Heart left ventricle (tissue), 16 donors: ENCODE measurements at regions not wholly inside any gene's neighbourhood (a gene's known extent, or its start where the extent isn't known, plus 50 kb on each side); places are given as distances from the start of the nearest gene placed in this dataset.

Source experiments
- ATAC-seq, 4 donors: fragments of 200-7000 bp; cut with Tn5 transposase; one replicate each; pipeline ENCODE4 v1.9.1; 2020 to 2022; ENCODE audit warnings: moderate library complexity in 4 of 4, mild to moderate bottlenecking in 3 of 4, moderate number of reproducible peaks in 1 of 4
- DNase-seq, 5 donors: peaks; one replicate each; pipeline ENCODE4 v3.0.0-alpha.2; 2020
- H3K27ac ChIP-seq, 12 donors: fragments of 200-600 bp; sonication (generic) in 4 of 12; one replicate each; pipeline versions ENCODE4 v1.5.0 to v1.8.0; 2016 to 2022; ENCODE audit warnings: mild to moderate bottlenecking in 2 of 12
- H3K27me3 ChIP-seq, 9 donors: fragments of 200-600 bp; sonication (generic) in 2 of 9; one replicate each; pipeline versions ENCODE4 v1.5.1 to v1.8.0; 2016 to 2022; ENCODE audit warnings: mild to moderate bottlenecking in 3 of 9
- H3K36me3 ChIP-seq, 9 donors: fragments of 200-600 bp; sonication (generic) in 2 of 9; one replicate each; pipeline versions ENCODE4 v1.5.0 to v1.8.0; 2018 to 2022; ENCODE audit warnings: mild to moderate bottlenecking in 2 of 9
- H3K4me1 ChIP-seq, 12 donors: fragments of 200-600 bp; sonication (generic) in 4 of 12; one replicate each; pipeline versions ENCODE4 v1.5.0 to v1.8.0; 2016 to 2022; ENCODE audit warnings: mild to moderate bottlenecking in 3 of 12
- H3K4me3 ChIP-seq, 12 donors: fragments of 200-600 bp; sonication (generic) in 4 of 12; one replicate each; pipeline versions ENCODE4 v1.5.0 to v1.8.0; 2017 to 2022; ENCODE audit warnings: mild to moderate bottlenecking in 9 of 12, moderate library complexity in 4 of 12
- H3K9me3 ChIP-seq, 12 donors: fragments of 200-600 bp; sonication (generic) in 4 of 12; one replicate each; pipeline versions ENCODE4 v1.5.0 to v1.8.0; 2016 to 2022; ENCODE audit warnings: mild to moderate bottlenecking in 1 of 12
- POLR2A ChIP-seq, 2 donors: fragments of 450-650 bp; IDR thresholded peaks; one replicate each; pipeline ENCODE4 v1.6.1; 2017; ENCODE audit warnings: antibody characterized with exemption in 2 of 2, mild to moderate bottlenecking in 2 of 2, moderate library complexity in 2 of 2
- WGBS, 4 donors: extraction: QIAGEN DNeasy Blood & Tissue Kit in 2 of 4; methylation state at CpG; one replicate each; pipeline versions ENCODE4 v1.1.5 to v1.1.7; 2013 to 2018; 5-methylcytosine and 5-hydroxymethylcytosine counted together
- intact Hi-C, 10 donors: fragments of 100-400 bp; cut with DNase I; formaldehyde crosslinking; loops; one replicate each; pipeline versions ENCODE4 v1.11.1 to v1.14.2; 2022
- TF ChIP-seq, protein P1 (sequence below), 12 donors: fragments of 200-600 bp; sonication (generic) in 4 of 12; IDR thresholded peaks; one replicate each; pipeline versions ENCODE4 v1.5.0 to v1.8.0; 2018 to 2022; ENCODE audit warnings: antibody characterized with exemption in 12 of 12, mild to moderate bottlenecking in 5 of 12
- donor health status: ischemic (EF 13 %, LVEDD 7.1; RV severe dilation, severe dysfunction).
- donor health status: healthy with polysubstance abuse.
- donor health status: DM: no; HTN: yes; CAD: no.
- donor health status: DM: no; HTN: no; CAD: no.
- donor health status: ischemic (EF 25% LVEDD 6.9; RV normal size, moderate dysfunction).
- donor health status: ischemic (EF 25% LVEDD 5.7; RV mildly dilated, moderate dysfunction).
- donor health status: healthy.
- donor health status: DM: yes; HTN: yes; CAD: no.
- donor health status: ischemic (EF 35%, LVEDD 5.7; RV mildly dilated, moderate dysfunction).
- donor health status: nonischemic (EF 11% LVEDD 7.7; RV severe dilation, severe dysfunction).
- donor health status: DM: yes; HTN: yes; CAD: no.
- donor health status: PGD.
- donor health status: ischemic (EF 29% LVEDD 5.4; RV normal size, mild dysfunction).
- donor health status: nonischemic (EF 23%, LVEDD 6.1; RV moderate dilation, normal function).

DNA sequence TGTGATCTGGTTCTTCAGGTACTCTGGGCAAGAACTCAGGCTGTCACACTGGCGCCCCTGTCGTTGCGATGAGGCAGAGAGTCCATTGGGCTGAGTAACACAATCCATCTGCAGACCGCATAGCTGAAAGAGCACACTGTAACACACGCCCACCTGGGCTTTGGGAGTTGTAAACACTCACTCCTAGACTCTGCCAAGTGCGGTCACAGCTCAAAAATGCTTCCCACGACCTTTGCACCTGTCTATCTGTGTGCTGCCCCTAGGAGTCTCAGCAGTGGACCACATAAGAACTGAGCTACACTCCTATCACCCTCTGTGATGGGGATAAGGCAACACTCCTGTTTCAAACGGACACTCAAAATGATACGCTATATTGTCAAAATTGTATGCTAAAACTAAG is 2028.3 kb downstream of the PCDH7 start:
- peak in 1 of 5 donors; percentile 9 for DNase-seq
- TF ChIP-seq, protein P1, sequence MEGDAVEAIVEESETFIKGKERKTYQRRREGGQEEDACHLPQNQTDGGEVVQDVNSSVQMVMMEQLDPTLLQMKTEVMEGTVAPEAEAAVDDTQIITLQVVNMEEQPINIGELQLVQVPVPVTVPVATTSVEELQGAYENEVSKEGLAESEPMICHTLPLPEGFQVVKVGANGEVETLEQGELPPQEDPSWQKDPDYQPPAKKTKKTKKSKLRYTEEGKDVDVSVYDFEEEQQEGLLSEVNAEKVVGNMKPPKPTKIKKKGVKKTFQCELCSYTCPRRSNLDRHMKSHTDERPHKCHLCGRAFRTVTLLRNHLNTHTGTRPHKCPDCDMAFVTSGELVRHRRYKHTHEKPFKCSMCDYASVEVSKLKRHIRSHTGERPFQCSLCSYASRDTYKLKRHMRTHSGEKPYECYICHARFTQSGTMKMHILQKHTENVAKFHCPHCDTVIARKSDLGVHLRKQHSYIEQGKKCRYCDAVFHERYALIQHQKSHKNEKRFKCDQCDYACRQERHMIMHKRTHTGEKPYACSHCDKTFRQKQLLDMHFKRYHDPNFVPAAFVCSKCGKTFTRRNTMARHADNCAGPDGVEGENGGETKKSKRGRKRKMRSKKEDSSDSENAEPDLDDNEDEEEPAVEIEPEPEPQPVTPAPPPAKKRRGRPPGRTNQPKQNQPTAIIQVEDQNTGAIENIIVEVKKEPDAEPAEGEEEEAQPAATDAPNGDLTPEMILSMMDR (IDR thresholded peaks at IDR 0.05): no peak
- TF ChIP-seq POLR2A (IDR thresholded peaks at IDR 0.05): no peak
- Histone ChIP-seq H3K4me3 (no peak overlapping the region), H3K27ac (no peak overlapping the region), H3K27me3 (no peaks in the 10 kb centered on the region), H3K9me3 (peaks cover 0 to 2% (median 0%) of the 10 kb centered on the region in 12 donors), H3K4me1 (no peaks in the 10 kb centered on the region), H3K36me3 (no peaks in the 10 kb centered on the region)
- WGBS, 4 donors: 68 to 82% (median 79%) methylated on average over 7 to 9 of the region's 9 CpGs
- ATAC-seq: no peak
- intact Hi-C loops: no loop called here

DNA sequence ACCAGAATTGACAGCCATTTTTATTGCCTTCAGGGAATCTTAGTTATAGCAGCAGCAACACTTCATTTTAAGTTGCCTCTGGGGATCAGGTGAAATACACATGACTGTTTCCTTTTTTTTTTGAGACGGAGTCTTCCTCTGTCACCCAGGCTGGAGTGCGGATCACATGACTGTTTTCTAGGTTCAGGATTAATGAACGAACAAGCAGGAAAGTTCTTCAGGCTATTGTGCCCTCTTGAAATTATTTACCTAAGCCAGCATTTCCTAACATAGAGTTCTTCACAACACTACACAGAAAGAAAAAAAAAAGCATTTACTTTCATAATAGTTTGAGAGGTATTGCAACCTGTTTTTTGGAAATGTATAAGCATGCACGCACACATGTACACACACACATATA is 2032.8 kb downstream of the PCDH7 start:
- 82 to 85% (median 83%) methylated on average over 4 of the region's 4 CpGs for WGBS, 4 donors
- Histone ChIP-seq H3K36me3 (no peaks in the 10 kb centered on the region), H3K4me3 (no peak overlapping the region), H3K4me1 (no peaks in the 10 kb centered on the region), H3K27me3 (no peaks in the 10 kb centered on the region), H3K9me3 (peaks cover 0 to 15% (median 2%) of the 10 kb centered on the region in 12 donors), H3K27ac (no peak overlapping the region)
- ATAC-seq (no peak), DNase-seq (no peak)
- intact Hi-C loops: no loop called here
- TF ChIP-seq, protein P1 (IDR thresholded peaks at IDR 0.05): no peak
- no peak for TF ChIP-seq POLR2A (IDR thresholded peaks at IDR 0.05)

DNA sequence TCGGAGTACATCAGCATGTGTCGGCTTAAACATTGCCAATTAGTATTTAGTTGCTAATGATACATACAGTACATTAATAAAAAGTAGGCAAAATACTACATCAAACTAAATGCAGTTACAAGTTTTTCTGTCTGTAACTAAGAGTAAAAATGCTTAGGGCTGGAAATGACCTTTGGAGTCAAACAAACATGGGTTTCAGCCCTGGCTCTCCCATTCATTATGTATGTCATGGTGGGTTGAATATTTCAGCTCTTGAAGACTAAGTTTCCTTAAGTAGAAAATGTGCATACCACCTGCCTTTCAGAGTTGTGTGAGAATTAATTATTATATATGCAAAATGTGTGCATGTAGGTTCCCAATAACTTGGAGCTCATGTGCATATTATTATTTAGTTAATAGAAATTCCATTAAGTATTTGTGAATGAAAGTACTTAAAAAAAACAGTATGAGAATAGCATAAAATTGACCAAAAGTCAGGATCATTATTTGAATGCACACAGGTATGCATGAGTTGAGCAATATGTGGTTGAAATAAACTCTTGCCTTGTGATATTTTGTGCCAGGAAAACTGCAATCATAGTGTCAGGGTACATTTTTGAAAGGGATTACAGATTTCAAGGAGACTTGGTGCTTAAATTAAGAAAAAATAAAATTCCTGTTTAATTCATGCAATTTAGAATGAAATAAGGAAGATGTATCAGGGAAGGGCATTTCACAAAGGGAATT is 2048.7 kb downstream of the PCDH7 start:
- intact Hi-C loops: no loop called here
- H3K4me1 ChIP-seq: no peaks in the 10 kb centered on the region
- 90 to 95% (median 95%) methylated on average over 2 of the region's 2 CpGs for WGBS, 4 donors
- no peak overlapping the region for H3K27ac ChIP-seq
- no peak for DNase-seq
- ATAC-seq: no peak
- no peaks in the 10 kb centered on the region for H3K27me3 ChIP-seq
- no peak for TF ChIP-seq POLR2A (IDR thresholded peaks at IDR 0.05)
- TF ChIP-seq, protein P1 (IDR thresholded peaks at IDR 0.05): no peak
- H3K9me3 ChIP-seq: no peaks in the 10 kb centered on the region
- no peak overlapping the region for H3K4me3 ChIP-seq
- no peaks in the 10 kb centered on the region for H3K36me3 ChIP-seq

DNA sequence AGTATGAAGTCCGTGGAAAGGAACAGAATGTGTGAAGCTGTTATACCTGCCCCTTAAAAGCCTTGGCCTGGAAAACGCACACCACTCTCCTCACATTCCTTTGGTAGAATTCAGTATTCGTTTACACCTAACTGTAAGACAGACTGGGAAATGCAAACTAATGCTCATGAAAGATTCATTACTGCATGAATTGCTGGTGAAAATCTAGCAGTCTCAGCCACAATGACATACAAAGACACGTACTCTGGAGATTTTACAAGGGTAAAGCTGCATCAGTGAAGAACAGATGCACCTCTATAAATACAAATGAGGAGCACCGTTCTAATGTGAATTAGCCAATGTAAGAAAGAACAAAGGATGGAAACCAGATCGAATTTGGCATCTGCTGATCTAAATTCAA is 2051.3 kb downstream of the PCDH7 start:
- WGBS, 4 donors: 53 to 62% (median 55%) methylated on average over 6 of the region's 6 CpGs
- DNase-seq: no peak
- no peak overlapping the region for H3K27ac ChIP-seq
- no peak overlapping the region for H3K4me3 ChIP-seq
- no peaks in the 10 kb centered on the region for H3K4me1 ChIP-seq
- no peaks in the 10 kb centered on the region for H3K9me3 ChIP-seq
- no peak for TF ChIP-seq POLR2A (IDR thresholded peaks at IDR 0.05)
- TF ChIP-seq, protein P1 (IDR thresholded peaks at IDR 0.05): no peak
- H3K36me3 ChIP-seq: no peaks in the 10 kb centered on the region
- H3K27me3 ChIP-seq: no peaks in the 10 kb centered on the region
- intact Hi-C loops: no loop called here
- ATAC-seq: no peak
